IMR-90 (cell line): ENCODE measurements at regions not wholly inside any gene's neighbourhood (a gene's known extent, or its start where the extent isn't known, plus 50 kb on each side); places are given as distances from the start of the nearest gene placed in this dataset.

Experiments used
- ATAC-seq: fragments of 200-7000 bp; cut with Tn5 transposase; 2 replicates; pipeline ENCODE4 v1.9.1; 2020; ENCODE audit warnings: low read depth, mild to moderate bottlenecking, moderate library complexity
- BruUV-seq: library from RNA; stranded (reverse); fragments of 400-500 nt; replicated peaks from 2 replicates; lab custom pipeline; 2021; lab: Mats Ljungman, UMichigan
- CTCF ChIA-PET: fragments of 300-600 bp; formaldehyde crosslinking; extraction: SDS; loops from one replicate; lab custom pipeline; 2021; ENCODE audit warnings: antibody characterized with exemption; lab: Yijun Ruan, JAX
- POLR2A ChIA-PET: fragments of 300-600 bp; sonication (Branson Sonifier 250); formaldehyde crosslinking; loops from one replicate; lab custom pipeline; 2022; ENCODE audit warnings: antibody characterized with exemption; ENCODE audit not compliant: unreplicated experiment; lab: Charles Lee
- DNase-seq: peaks from one replicate; pipeline ENCODE4 v3.0.0; 2013
- H2AFZ ChIP-seq: replicated peaks from 2 replicates; pipeline ENCODE3; 2013; ENCODE audit warnings: low read length, mild to moderate bottlenecking; ENCODE audit not compliant: poor library complexity
- H2AK5ac ChIP-seq: 2 replicates; pipeline ENCODE4 v1.6.1; 2013; ENCODE audit warnings: low read depth, low read length, inconsistent platforms
- H2AK9ac ChIP-seq: replicated peaks from 2 replicates; pipeline ENCODE3; 2013; ENCODE audit warnings: mild to moderate bottlenecking, low read depth, low read length, moderate library complexity; ENCODE audit not compliant: poor library complexity
- H2BK120ac ChIP-seq: 2 replicates; pipeline ENCODE4 v1.6.1; 2013; ENCODE audit warnings: low read depth, low read length, inconsistent platforms
- H2BK15ac ChIP-seq: 3 replicates; pipeline ENCODE4 v1.6.1; 2013; ENCODE audit warnings: low read depth, low read length, inconsistent platforms
- H2BK20ac ChIP-seq: 2 replicates; pipeline ENCODE4 v1.6.1; 2013; ENCODE audit warnings: low read depth, mild to moderate bottlenecking, inconsistent platforms, low read length, moderate library complexity
- H2BK5ac ChIP-seq: 2 replicates; pipeline ENCODE4 v1.6.1; 2013; ENCODE audit warnings: mild to moderate bottlenecking, low read depth, low read length, inconsistent platforms; ENCODE audit not compliant: poor library complexity, severe bottlenecking
- H3K14ac ChIP-seq: replicated peaks from 2 replicates; pipeline ENCODE4 v1.6.1; 2013; ENCODE audit warnings: low read depth, low read length, inconsistent platforms
- H3K18ac ChIP-seq: 2 replicates; pipeline ENCODE4 v1.6.1; 2013; ENCODE audit warnings: low read depth, low read length, control low read depth
- H3K23ac ChIP-seq: 2 replicates; pipeline ENCODE4 v1.6.1; 2013; ENCODE audit warnings: low read depth, low read length, inconsistent platforms
- H3K27ac ChIP-seq: 2 replicates; pipeline ENCODE4 v1.5.1; 2013; ENCODE audit warnings: mild to moderate bottlenecking, control low read depth, low read length; ENCODE audit not compliant: insufficient read depth
- H3K27me3 ChIP-seq: 2 replicates; pipeline ENCODE4 v1.6.1; 2013; ENCODE audit warnings: low read length; ENCODE audit not compliant: control insufficient read depth, insufficient read depth
- H3K36me3 ChIP-seq: 2 replicates; pipeline ENCODE4 v1.6.1; 2013; ENCODE audit warnings: low read length, mixed read lengths; ENCODE audit not compliant: control insufficient read depth, insufficient read depth
- H3K4ac ChIP-seq: 2 replicates; pipeline ENCODE4 v1.6.1; 2013; ENCODE audit warnings: low read depth, low read length, inconsistent platforms
- H3K4me1 ChIP-seq: 2 replicates; pipeline ENCODE4 v1.6.1; 2013; ENCODE audit warnings: low read length, mixed read lengths; ENCODE audit not compliant: control insufficient read depth, insufficient read depth
- H3K4me2 ChIP-seq: 2 replicates; pipeline ENCODE4 v1.6.1; 2013; ENCODE audit warnings: low read depth, mild to moderate bottlenecking, control low read depth, low read length, moderate library complexity
- H3K4me3 ChIP-seq: 2 replicates; pipeline ENCODE4 v1.5.1; 2013; ENCODE audit warnings: low read depth, mild to moderate bottlenecking, control low read depth, low read length, moderate library complexity; ENCODE audit not compliant: insufficient read depth
- H3K56ac ChIP-seq: 2 replicates; pipeline ENCODE4 v1.6.1; 2013; ENCODE audit warnings: low read length, inconsistent platforms; ENCODE audit not compliant: insufficient read depth; ENCODE audit errors: extremely low read depth
- H3K79me1 ChIP-seq, 2 experiments: 2 replicates each; pipeline ENCODE4 v1.6.1; 2013; ENCODE audit warnings: low read length in 2 of 2, inconsistent platforms in 1 of 2, low read depth in 1 of 2
- H3K9ac ChIP-seq: 2 replicates; pipeline ENCODE4 v1.6.1; 2013; ENCODE audit warnings: low read depth, low read length, control low read depth
- H3K9me1 ChIP-seq: 2 replicates; pipeline ENCODE4 v1.6.1; 2013; ENCODE audit warnings: low read length, inconsistent platforms; ENCODE audit not compliant: insufficient read depth
- H3K9me3 ChIP-seq: 2 replicates; pipeline ENCODE4 v1.6.1; 2013; ENCODE audit warnings: low read length; ENCODE audit not compliant: control insufficient read depth, insufficient read depth
- H4K20me1 ChIP-seq: 2 replicates; pipeline ENCODE4 v1.6.1; 2013; ENCODE audit warnings: low read length, inconsistent platforms; ENCODE audit not compliant: insufficient read depth
- H4K5ac ChIP-seq: 2 replicates; pipeline ENCODE4 v1.6.1; 2013; ENCODE audit warnings: mild to moderate bottlenecking, low read depth, low read length, control low read depth
- H4K8ac ChIP-seq, 2 experiments: 2 replicates each; pipeline ENCODE4 v1.6.1; 2013; ENCODE audit warnings: low read depth in 2 of 2, low read length in 2 of 2, control low read depth in 1 of 2, inconsistent platforms in 1 of 2
- H4K91ac ChIP-seq: 2 replicates; pipeline ENCODE4 v1.6.1; 2013; ENCODE audit warnings: low read depth, low read length, inconsistent platforms; ENCODE audit not compliant: insufficient read depth
- BHLHE40 ChIP-seq: fragments of 150-350 bp; IDR thresholded peaks from 2 replicates; pipeline ENCODE4 v1.6.1; 2016; ENCODE audit warnings: mild to moderate bottlenecking, low read depth, low read length
- CEBPB ChIP-seq: IDR thresholded peaks from 2 replicates; pipeline ENCODE4 v1.6.1; 2012; ENCODE audit warnings: low read depth, low read length, improper control_type of control experiment
- CHD1 ChIP-seq: IDR thresholded peaks from 2 replicates; pipeline ENCODE4 v1.6.1; 2012; ENCODE audit warnings: low read depth, low read length, improper control_type of control experiment
- CTCF ChIP-seq: conservative IDR thresholded peaks from 2 replicates; pipeline ENCODE4 v1.5.1; 2012; ENCODE audit warnings: mild to moderate bottlenecking, low read depth, low read length, improper control_type of control experiment
- ELK1 ChIP-seq: fragments of 150-350 bp; IDR thresholded peaks from 2 replicates; pipeline ENCODE4 v1.6.1; 2016; ENCODE audit warnings: low read depth, mild to moderate bottlenecking, low read length, moderate library complexity, borderline replicate concordance
- FOS ChIP-seq: fragments of 150-350 bp; IDR thresholded peaks from 2 replicates; pipeline ENCODE4 v1.6.1; 2016; ENCODE audit warnings: low read depth, low read length
- MAFK ChIP-seq: IDR thresholded peaks from 2 replicates; pipeline ENCODE4 v1.6.1; 2012; ENCODE audit warnings: low read depth, low read length, improper control_type of control experiment
- MAZ ChIP-seq: IDR thresholded peaks from 2 replicates; pipeline ENCODE4 v1.6.1; 2012; ENCODE audit warnings: low read depth, mild to moderate bottlenecking, low read length, improper control_type of control experiment, moderate library complexity, borderline replicate concordance
- MXI1 ChIP-seq: IDR thresholded peaks from 2 replicates; pipeline ENCODE4 v1.6.1; 2012; ENCODE audit warnings: low read depth, mild to moderate bottlenecking, low read length, moderate library complexity, borderline replicate concordance
- NFE2L2 ChIP-seq: fragments of 150-350 bp; IDR thresholded peaks from 2 replicates; pipeline ENCODE4 v1.6.1; 2016; ENCODE audit warnings: low read depth, mild to moderate bottlenecking, low read length
- POLR2A ChIP-seq: IDR thresholded peaks from 2 replicates; pipeline ENCODE4 v1.6.1; 2012; ENCODE audit warnings: mild to moderate bottlenecking, low read depth, low read length
- RAD21 ChIP-seq: IDR thresholded peaks from 2 replicates; pipeline ENCODE4 v1.6.1; 2012; ENCODE audit warnings: low read length, improper control_type of control experiment
- RCOR1 ChIP-seq: IDR thresholded peaks from 2 replicates; pipeline ENCODE4 v1.6.1; 2012; ENCODE audit warnings: mild to moderate bottlenecking, low read length, improper control_type of control experiment; ENCODE audit not compliant: insufficient replicate concordance
- RFX5 ChIP-seq: IDR thresholded peaks from 2 replicates; pipeline ENCODE4 v1.8.0; 2012; ENCODE audit warnings: low read depth, mild to moderate bottlenecking, low read length, moderate library complexity
- SMC3 ChIP-seq: fragments of 150-350 bp; IDR thresholded peaks from 2 replicates; pipeline ENCODE4 v1.6.1; 2016; ENCODE audit warnings: low read depth, mild to moderate bottlenecking, antibody characterized with exemption, low read length, moderate library complexity
- USF2 ChIP-seq: fragments of 150-350 bp; IDR thresholded peaks from 2 replicates; pipeline ENCODE4 v1.6.1; 2017; ENCODE audit warnings: mild to moderate bottlenecking, antibody characterized with exemption, low read length, low read depth
- WGBS, 2 experiments: methylation state at CpG; one replicate each; pipeline versions ENCODE4 v1.1.5 to v1.1.7; 2013; ENCODE audit warnings: missing lambda C conversion rate in 2 of 2; ENCODE audit not compliant: insufficient read length in 1 of 2; ENCODE audit errors: extremely low coverage in 2 of 2; 5-methylcytosine and 5-hydroxymethylcytosine counted together
- dilution Hi-C: fragments of 300-500 bp; cut with HindIII; formaldehyde crosslinking; loops from one replicate; pipeline ENCODE4 v1.14.3; 2018; ENCODE audit warnings: low sequenced_read_pairs; ENCODE audit not compliant: unreplicated experiment
- in situ Hi-C: fragments of 300-500 bp; cut with MboI; formaldehyde crosslinking; loops from 3 replicates; pipeline ENCODE4 v1.14.3; 2019; ENCODE audit warnings: low sequenced_read_pairs, inconsistent platforms, mixed read lengths
- intact Hi-C: fragments of 100-400 bp; cut with micrococcal nuclease; formaldehyde crosslinking; loops from 2 replicates; pipeline ENCODE4 v1.10.0; 2022

GRCh38 chr1:233446935-233447334 is 119.4 kb downstream of the MAP3K21 start:
- Histone ChIP-seq H3K18ac (no peak overlapping the region), H3K4me3 (no peak overlapping the region), H3K4ac (no peak overlapping the region), H3K9me1 (no peaks in the 10 kb centered on the region), H3K56ac (no peak overlapping the region), H3K27ac (no peak overlapping the region), H2BK15ac (no peak overlapping the region), H3K23ac (no peak overlapping the region), H2BK120ac (no peak overlapping the region), H3K14ac (no peak overlapping the region), H3K9ac (no peak overlapping the region), H3K4me1 (no peaks in the 10 kb centered on the region), H3K27me3 (no peaks in the 10 kb centered on the region), H2BK20ac (no peak overlapping the region), H3K9me3 (peaks cover 7% of the 10 kb centered on the region), H2AK5ac (no peak overlapping the region), H4K8ac (no peak overlapping the region), H2BK5ac (no peak overlapping the region), H4K5ac (no peak overlapping the region), H2AFZ (no peak overlapping the region), H4K20me1 (no peaks in the 10 kb centered on the region), H4K91ac (no peak overlapping the region), H3K36me3 (no peaks in the 10 kb centered on the region), H3K4me2 (no peak overlapping the region), H3K79me1 (no peaks in the 10 kb centered on the region), H2AK9ac (no peak overlapping the region)
- intact Hi-C loops: no loop called here
- ATAC-seq: no peak
- in situ Hi-C loops: no loop called here
- no peak for TF ChIP-seq SMC3
- no peak for TF ChIP-seq MXI1
- TF ChIP-seq FOS: no peak
- TF ChIP-seq MAFK: no peak
- no peak for TF ChIP-seq CTCF
- TF ChIP-seq RFX5: no peak
- TF ChIP-seq POLR2A: no peak
- no peak for TF ChIP-seq RCOR1
- no peak for TF ChIP-seq RAD21
- TF ChIP-seq BHLHE40: no peak
- TF ChIP-seq CHD1: no peak
- TF ChIP-seq MAZ: no peak
- TF ChIP-seq USF2: no peak
- no peak for TF ChIP-seq NFE2L2
- TF ChIP-seq CEBPB: no peak
- no peak for TF ChIP-seq ELK1
- dilution Hi-C loops: no loop called here
- WGBS, 2 experiments: no CpG with 5 or more reads among the region's 6 CpGs
- POLR2A ChIA-PET: no interaction called here
- BruUV-seq: no TSS peak
- DNase-seq: no peak
- CTCF ChIA-PET: no interaction called here
